Stimulated activated CD4-positive, alpha-beta T cell treated with anti-CD3 and anti-CD28 coated beads, TNF-alpha, amount 100 ng/mL, for 48 hours (primary cell): ENCODE measurements at regions not wholly inside any gene's neighbourhood (a gene's known extent, or its start where the extent isn't known, plus 50 kb on each side); places are given as distances from the start of the nearest gene placed in this dataset.
"Not testable (repeated sequence)": the region's sequence is repeated elsewhere in the genome, so short reads cannot be mapped to it uniquely, and the experiment has no call there.

Experiments used
- DNase-seq, 3 donors: peaks; one replicate each; pipeline ENCODE4 v3.0.0-alpha.2; 2020; ENCODE audit warnings: low read depth in 3 of 3

- DNase-seq: no peak
These were observed 239.1 kb downstream of the THBS2 start for GRCh38 chr6:169014211-169015197.

GRCh38 chr6:169009628-169010027 is 244.0 kb downstream of the THBS2 start:
- DNase-seq: no peak

DNA sequence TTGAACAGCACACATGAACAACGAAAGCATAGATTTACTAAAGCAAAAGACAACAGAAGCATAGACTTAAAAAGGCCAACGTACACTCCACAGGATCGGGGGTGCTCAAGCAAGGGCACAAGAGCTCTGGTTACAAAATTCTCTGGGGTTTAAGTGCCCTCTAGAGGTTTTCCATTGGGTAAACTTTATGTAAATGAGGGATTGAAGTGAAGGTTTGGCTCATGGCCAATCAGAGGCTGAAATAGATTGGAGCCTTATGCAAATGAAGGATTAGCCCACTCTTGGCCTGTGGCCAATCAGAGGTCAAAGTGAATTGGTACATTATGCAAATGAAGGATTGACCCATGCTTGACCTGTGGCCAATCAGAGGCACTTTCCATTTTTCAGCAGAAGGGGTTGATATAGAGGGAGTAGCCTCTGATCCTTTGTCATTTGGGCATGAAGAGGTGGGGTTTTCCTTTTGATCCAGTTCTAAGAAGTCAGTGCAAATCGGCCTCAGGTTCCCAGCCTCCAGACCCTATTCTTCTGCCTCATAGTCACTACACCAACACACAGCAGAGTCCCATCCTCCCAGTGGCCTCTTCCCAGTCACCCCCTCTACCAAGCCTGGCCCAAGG is 244.9 kb downstream of the THBS2 start:
- DNase-seq: no peak

- no peak for DNase-seq
These were observed 248.5 kb downstream of the THBS2 start for GRCh38 chr6:169005166-169005565.

- no peak for DNase-seq
These were observed 253.6 kb downstream of the THBS2 start for GRCh38 chr6:169000022-169000421.

DNA sequence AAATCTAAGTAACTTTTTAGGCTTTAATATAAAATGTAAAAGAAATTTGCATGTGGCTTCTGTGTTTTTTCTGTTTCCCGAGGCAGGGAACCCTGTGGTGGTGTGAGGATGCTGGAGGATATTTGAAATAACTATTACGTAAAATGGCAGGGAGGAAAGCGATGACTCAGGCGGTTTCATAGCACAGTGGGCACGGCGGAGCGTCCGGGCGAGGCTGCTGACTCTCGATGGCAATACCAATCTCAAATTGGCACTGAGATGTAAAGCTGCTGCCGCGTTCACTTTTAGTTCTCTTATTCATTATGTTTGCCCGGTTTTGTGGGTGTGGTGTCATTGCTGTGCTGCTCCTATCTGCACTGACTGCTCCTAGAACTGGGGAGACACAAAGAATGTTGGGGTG is 254.3 kb downstream of the THBS2 start:
- no peak for DNase-seq

DNA sequence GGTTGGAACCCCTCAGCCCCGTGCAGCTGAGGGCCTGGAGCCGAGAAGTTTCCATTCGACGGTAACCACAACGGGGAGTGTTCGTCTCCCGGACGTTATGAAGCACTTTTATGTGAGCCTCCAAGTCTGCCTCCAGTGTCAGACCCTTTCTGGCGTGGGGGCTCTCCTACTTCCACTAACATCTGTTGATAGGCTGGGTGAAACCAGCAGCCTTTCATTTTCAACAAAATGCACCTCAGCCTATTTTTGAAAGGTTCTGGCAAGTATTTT is 257.4 kb downstream of the THBS2 start:
- no peak for DNase-seq

DNA sequence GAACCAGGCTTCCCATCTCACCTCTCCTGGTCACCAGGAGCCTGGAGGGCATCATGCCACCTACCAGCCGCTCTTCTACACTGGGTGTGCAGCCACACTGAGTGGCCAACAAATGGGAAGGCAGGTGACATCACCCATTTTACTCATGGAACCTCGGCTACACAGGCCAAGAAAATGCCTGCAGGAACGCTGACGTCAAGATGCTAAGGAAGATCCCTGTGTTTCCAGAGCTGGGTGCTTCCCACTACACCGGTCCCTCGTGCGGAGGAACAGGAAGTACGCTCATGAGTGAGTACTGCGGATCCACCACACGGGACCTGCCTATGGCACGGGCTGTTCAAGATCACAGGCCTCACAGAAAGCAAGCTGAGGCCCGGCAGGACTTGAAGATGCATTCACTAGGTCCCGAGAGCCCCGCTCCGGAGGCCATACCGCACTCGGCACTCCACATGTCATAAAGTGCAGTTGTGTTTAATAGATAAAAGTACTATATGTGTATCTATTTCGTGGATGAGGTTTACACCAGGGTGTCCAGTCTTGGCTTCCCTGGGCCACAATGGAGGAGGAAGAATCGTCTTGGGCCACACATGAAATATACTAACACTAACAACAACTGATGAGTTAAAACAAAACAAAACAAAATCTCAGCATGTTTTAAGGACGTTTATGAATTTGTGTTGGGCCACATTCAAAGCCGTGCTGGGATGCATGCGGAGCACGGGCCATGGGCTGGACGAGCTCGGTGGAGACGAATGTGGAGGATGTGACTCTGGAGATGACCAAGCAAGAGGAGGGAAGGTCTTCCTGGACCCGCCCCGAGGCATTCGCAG is 257.9 kb downstream of the THBS2 start:
- no peak for DNase-seq

DNA sequence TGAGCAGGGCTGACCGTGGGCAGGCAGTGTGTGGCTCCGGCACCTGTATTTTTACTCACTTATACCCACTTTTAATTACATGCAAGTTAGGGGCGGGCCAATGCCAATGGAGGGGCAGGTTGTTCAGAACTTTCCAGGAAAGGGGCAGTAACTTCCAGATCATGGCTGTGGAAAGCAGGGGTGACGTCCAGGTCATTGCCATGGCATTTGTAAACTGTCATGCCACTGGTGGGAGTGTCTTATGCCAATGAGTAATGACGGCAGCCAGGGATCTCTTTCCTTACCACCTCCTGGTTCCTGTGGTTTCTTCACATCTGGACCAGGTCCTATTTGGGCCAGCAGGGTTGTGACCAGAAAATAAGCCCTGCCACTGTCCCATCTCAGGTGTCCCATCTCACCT is 258.7 kb downstream of the THBS2 start:
- DNase-seq: no peak

GRCh38 chr6:168992446-168993144 is 261.1 kb downstream of the THBS2 start:
- no peak for DNase-seq

GRCh38 chr6:168991695-168992094 is 262.0 kb downstream of the THBS2 start:
- DNase-seq: not testable (repeated sequence)

- DNase-seq: no peak
These were observed 263.5 kb downstream of the THBS2 start for GRCh38 chr6:168990019-168990751.

DNA sequence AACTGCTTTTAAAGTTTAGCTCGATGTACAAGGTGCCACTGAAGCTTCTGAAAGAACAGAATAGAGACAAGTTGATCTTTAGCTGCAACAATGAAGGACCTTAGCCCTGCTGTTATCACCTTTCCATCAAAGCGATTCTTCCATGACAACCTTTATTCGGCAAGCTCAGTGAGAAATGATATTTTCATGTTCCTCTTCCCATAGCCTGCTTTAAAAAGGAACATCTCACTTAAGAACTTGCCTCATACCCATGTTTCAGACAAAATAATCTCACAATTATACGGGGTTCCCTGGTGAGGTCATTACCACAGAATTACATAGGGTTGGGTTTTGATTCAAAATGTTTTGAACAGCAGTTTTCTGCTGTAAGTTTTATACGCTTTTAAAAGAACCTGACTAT is 264.2 kb downstream of the THBS2 start:
- DNase-seq: no peak

DNA sequence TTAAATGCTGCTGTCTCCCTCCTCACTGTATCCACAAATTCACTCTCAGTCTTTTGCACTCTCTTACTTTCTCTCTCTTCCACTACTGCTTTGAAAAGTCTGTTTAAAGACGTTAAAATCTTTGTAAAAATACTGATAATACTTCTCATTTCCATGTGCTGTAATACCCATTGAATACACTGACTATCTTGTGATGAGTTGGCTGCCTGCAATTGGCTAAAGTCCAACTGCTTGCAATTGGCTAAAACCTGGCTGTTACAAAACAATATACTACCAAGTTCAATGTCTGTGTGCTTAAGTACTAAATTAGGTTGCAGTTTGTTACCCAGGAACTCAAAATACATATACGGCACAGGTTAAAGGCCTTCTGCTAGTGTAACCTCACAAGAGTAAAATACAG is 264.8 kb downstream of the THBS2 start:
- no peak for DNase-seq

- DNase-seq: no peak
These were observed 265.4 kb downstream of the THBS2 start for GRCh38 chr6:168988280-168988679.

DNA sequence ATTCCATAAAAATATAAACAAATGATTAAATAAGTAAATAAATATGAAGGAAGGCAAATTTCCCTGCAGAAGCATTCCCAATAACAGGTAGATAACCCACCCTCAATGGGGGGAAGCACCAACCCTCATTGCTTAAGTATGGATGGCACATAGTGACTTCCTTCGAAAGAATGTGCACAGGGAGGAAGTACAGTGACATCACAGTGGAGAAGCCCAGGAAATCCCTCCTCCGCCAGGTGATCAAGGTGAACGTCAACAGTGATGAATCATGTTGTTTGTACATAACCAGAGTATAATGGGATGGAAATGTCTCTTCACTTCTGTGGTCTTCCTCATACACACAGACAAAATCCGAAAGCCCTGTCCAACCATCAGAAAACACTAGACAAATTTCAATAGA is 267.9 kb downstream of the THBS2 start:
- DNase-seq: no peak

DNA sequence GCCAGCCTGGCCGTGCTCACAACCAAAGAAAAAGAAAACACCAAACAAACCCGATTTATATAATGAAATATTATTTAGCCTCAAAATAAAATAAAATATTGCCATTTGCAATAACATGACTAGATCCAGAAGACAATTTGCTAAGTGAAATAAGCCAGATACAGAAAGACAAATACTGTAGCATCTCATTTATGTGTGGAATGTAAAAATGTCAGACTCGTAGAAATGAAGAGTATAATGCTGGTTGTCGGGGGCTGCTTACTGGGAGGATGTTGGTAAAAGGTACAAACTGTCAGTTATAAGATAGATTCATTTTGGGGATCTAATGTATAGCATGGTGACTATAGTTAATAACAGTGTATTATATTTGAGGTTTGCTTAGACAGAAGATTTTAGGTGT is 269.7 kb downstream of the THBS2 start:
- no peak for DNase-seq

DNA sequence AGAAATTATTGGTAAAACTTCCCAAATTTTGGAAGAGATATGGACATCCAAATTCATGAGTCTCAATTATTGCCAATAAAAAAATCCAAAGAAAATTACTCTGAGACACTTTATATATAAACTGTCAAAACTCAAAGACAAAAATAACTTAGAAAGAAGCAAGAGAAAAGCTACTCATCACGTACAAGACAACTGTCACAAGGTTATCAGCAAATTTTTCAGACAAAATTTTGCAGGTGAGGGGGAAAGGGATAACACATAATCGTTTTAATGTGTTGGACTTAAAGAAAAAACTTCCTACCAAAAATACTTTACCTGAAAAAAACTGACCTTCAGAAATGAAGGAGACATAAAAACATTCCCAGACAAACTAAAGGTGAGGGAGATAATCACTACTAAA is 272.5 kb downstream of the THBS2 start:
- no peak for DNase-seq

DNA sequence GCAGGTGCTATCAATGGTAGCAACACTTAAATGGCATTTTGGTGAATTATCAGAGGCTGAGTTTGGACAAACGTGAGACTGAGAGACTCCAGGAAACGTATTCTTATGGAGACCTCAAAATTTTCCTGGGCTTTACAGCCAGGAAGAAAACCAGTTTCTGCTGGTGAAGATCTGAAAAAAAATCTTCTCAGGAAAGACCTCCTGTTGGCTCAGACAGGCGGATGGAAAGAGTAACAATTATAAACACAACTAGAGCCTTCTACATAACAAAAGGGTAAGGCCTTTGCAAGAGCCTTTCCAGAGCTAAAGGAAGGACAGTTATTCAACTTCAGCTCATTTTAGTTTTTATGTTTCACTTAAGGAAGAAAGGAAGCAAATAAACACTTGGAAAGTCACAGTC is 274.4 kb downstream of the THBS2 start:
- no peak for DNase-seq

GRCh38 chr6:168972128-168972527 is 281.5 kb downstream of the THBS2 start:
- no peak for DNase-seq

DNA sequence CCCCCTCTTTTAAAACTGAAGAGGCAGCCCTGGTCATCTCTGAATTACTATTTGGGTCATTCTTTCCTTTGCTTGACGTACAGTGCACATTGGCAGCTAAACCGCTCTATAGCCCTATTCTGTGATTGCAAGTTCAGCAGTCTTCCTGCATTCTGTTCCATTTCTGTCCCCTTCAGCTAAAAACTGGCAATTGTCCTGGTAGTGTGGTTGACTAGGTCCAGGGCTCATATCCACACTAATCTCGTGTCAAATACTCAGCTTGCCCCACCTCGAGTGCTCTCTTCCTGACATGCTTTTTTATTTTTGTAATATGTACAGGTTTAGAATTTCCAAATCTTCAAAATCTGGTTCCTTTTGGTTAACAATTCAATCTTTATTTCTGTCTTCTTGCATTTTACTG is 282.1 kb downstream of the THBS2 start:
- DNase-seq: no peak
